Gastroesophageal sphincter (tissue), 3 donors: ENCODE measurements at regions not wholly inside any gene's neighbourhood (a gene's known extent, or its start where the extent isn't known, plus 50 kb on each side); places are given as distances from the start of the nearest gene placed in this dataset.

Source experiments
- EP300 ChIP-seq: sonication (generic); formaldehyde crosslinking; IDR thresholded peaks from one replicate; pipeline ENCODE4 v1.6.1; 2017; ENCODE audit warnings: antibody characterized with exemption, mild to moderate bottlenecking
- POLR2A ChIP-seq, 2 donors: fragments of 450-650 bp; IDR thresholded peaks; one replicate each; pipeline ENCODE4 v1.6.1; 2017; ENCODE audit warnings: antibody characterized with exemption in 2 of 2, mild to moderate bottlenecking in 2 of 2, moderate library complexity in 1 of 2
- POLR2AphosphoS5 ChIP-seq: sonication (generic); formaldehyde crosslinking; IDR thresholded peaks from one replicate; pipeline ENCODE4 v1.6.1; 2017; ENCODE audit warnings: antibody characterized with exemption
- TF ChIP-seq, protein P1 (sequence below), 4 experiments: fragments of 200-600 bp in 2 of 4; fragments of 450-650 bp in 2 of 4; sonication (generic) in 1 of 4; IDR thresholded peaks; one replicate each; pipeline ENCODE4 v1.5.1; 2017 to 2019; ENCODE audit warnings: antibody characterized with exemption in 4 of 4, mild to moderate bottlenecking in 2 of 4, moderate library complexity in 2 of 4

DNA sequence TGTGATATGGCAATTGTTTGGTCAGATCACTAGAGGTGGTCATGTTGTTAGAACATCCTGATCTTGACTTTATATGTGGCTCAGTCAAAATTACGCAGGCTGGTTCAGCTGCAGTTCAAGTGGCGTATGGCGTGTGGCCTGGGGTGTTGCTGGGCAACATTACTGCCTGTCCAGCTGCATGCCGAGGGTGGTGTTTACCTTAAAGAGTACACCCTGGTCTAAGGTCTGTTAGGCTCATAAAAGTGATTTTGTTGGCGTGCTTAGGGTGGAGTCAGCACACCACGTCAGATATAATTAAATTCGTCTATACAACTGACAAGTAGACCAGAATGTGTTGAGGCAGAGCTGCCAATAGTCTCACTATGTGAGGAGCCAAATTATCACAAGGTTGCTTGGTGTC lies 55.6 kb upstream of the NEDD9 start:
- TF ChIP-seq, protein P1, sequence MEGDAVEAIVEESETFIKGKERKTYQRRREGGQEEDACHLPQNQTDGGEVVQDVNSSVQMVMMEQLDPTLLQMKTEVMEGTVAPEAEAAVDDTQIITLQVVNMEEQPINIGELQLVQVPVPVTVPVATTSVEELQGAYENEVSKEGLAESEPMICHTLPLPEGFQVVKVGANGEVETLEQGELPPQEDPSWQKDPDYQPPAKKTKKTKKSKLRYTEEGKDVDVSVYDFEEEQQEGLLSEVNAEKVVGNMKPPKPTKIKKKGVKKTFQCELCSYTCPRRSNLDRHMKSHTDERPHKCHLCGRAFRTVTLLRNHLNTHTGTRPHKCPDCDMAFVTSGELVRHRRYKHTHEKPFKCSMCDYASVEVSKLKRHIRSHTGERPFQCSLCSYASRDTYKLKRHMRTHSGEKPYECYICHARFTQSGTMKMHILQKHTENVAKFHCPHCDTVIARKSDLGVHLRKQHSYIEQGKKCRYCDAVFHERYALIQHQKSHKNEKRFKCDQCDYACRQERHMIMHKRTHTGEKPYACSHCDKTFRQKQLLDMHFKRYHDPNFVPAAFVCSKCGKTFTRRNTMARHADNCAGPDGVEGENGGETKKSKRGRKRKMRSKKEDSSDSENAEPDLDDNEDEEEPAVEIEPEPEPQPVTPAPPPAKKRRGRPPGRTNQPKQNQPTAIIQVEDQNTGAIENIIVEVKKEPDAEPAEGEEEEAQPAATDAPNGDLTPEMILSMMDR (IDR thresholded peaks at IDR 0.05): no peak
- TF ChIP-seq POLR2A (IDR thresholded peaks at IDR 0.05) (no peak), EP300 (no peak), POLR2AphosphoS5 (no peak)
